H9 (cell line): ENCODE measurements at regions not wholly inside any gene's neighbourhood (a gene's known extent, or its start where the extent isn't known, plus 50 kb on each side); places are given as distances from the start of the nearest gene placed in this dataset.

Experiments used
- DNase-seq: peaks from one replicate; pipeline ENCODE4 v3.0.0-alpha.2; 2017
- H2AFZ ChIP-seq: one replicate; pipeline ENCODE4 v1.6.1; 2013; ENCODE audit warnings: mild to moderate bottlenecking, low read length, control low read depth, moderate library complexity
- H2AK5ac ChIP-seq: 2 replicates; pipeline ENCODE4 v1.6.1; 2013; ENCODE audit warnings: low read length, control low read depth, mixed read lengths; ENCODE audit not compliant: insufficient read length
- H2BK120ac ChIP-seq: one replicate; pipeline ENCODE4 v1.6.1; 2013; ENCODE audit warnings: low read depth, mild to moderate bottlenecking, low read length, control low read depth, inconsistent platforms; ENCODE audit not compliant: poor library complexity, severe bottlenecking
- H2BK12ac ChIP-seq: 2 replicates; pipeline ENCODE4 v1.6.1; 2013; ENCODE audit warnings: low read length, control low read depth, mixed read lengths, low read depth; ENCODE audit not compliant: insufficient read length
- H2BK15ac ChIP-seq: 2 replicates; pipeline ENCODE4 v1.6.1; 2013; ENCODE audit warnings: low read depth, low read length, control low read depth
- H2BK20ac ChIP-seq: one replicate; pipeline ENCODE4 v1.6.1; 2013; ENCODE audit warnings: low read depth, mild to moderate bottlenecking, low read length, control low read depth, inconsistent platforms; ENCODE audit not compliant: poor library complexity, severe bottlenecking
- H2BK5ac ChIP-seq: 2 replicates; pipeline ENCODE4 v1.6.1; 2013; ENCODE audit warnings: low read length, control low read depth, mixed read lengths; ENCODE audit not compliant: insufficient read length
- H3K14ac ChIP-seq: 2 replicates; pipeline ENCODE4 v1.6.1; 2013; ENCODE audit warnings: low read length, control low read depth; ENCODE audit not compliant: insufficient read depth
- H3K18ac ChIP-seq: 2 replicates; pipeline ENCODE4 v1.6.1; 2013; ENCODE audit warnings: low read depth, mild to moderate bottlenecking, mixed read lengths, low read length, control low read depth; ENCODE audit not compliant: insufficient read length
- H3K23ac ChIP-seq: 2 replicates; pipeline ENCODE4 v1.6.1; 2013; ENCODE audit warnings: low read length, control low read depth, mixed read lengths, low read depth; ENCODE audit not compliant: insufficient read length
- H3K23me2 ChIP-seq: 2 replicates; pipeline ENCODE4 v1.6.1; 2013; ENCODE audit warnings: low read depth, mild to moderate bottlenecking, mixed read lengths, low read length, control low read depth; ENCODE audit not compliant: insufficient read length, poor library complexity, severe bottlenecking
- H3K27ac ChIP-seq: 2 replicates; pipeline ENCODE4 v1.5.1; 2013; ENCODE audit warnings: low read length, control low read depth, mixed read lengths, low read depth; ENCODE audit not compliant: insufficient read length
- H3K27me3 ChIP-seq: 2 replicates; pipeline ENCODE4 v1.6.1; 2013; ENCODE audit warnings: low read length, control low read depth, inconsistent platforms; ENCODE audit not compliant: insufficient read depth
- H3K4ac ChIP-seq: 2 replicates; pipeline ENCODE4 v1.6.1; 2013; ENCODE audit warnings: low read depth, mild to moderate bottlenecking, control low read depth, inconsistent platforms, low read length, moderate library complexity
- H3K4me1 ChIP-seq: 2 replicates; pipeline ENCODE4 v1.6.1; 2013; ENCODE audit warnings: low read length, control low read depth, inconsistent platforms; ENCODE audit not compliant: insufficient read depth
- H3K4me2 ChIP-seq: 2 replicates; pipeline ENCODE4 v1.6.1; 2013; ENCODE audit warnings: low read length, control low read depth, mixed read lengths; ENCODE audit not compliant: insufficient read length, insufficient read depth
- H3K56ac ChIP-seq: 2 replicates; pipeline ENCODE4 v1.6.1; 2013; ENCODE audit warnings: low read depth, mild to moderate bottlenecking, mixed read lengths, low read length, control low read depth; ENCODE audit not compliant: insufficient read length
- H3K79me1 ChIP-seq: 2 replicates; pipeline ENCODE4 v1.6.1; 2013; ENCODE audit warnings: low read depth, mild to moderate bottlenecking, moderate library complexity, low read length, control low read depth, inconsistent platforms; ENCODE audit not compliant: insufficient read depth, poor library complexity, severe bottlenecking
- H3K79me2 ChIP-seq: 2 replicates; pipeline ENCODE4 v1.6.1; 2013; ENCODE audit warnings: low read length, control low read depth, inconsistent platforms; ENCODE audit not compliant: insufficient read depth
- H3K9ac ChIP-seq: 2 replicates; pipeline ENCODE4 v1.6.1; 2013; ENCODE audit warnings: low read length, control low read depth, mixed read lengths; ENCODE audit not compliant: insufficient read length; ENCODE audit errors: extremely low read depth
- H3K9me3 ChIP-seq: one replicate; pipeline ENCODE4 v1.6.1; 2013; ENCODE audit warnings: low read depth, low read length, inconsistent platforms; ENCODE audit not compliant: control insufficient read depth
- H3T11ph ChIP-seq: one replicate; pipeline ENCODE4 v1.6.1; 2013; ENCODE audit warnings: mild to moderate bottlenecking, low read length, control low read depth, inconsistent platforms
- H4K20me1 ChIP-seq: one replicate; pipeline ENCODE4 v1.6.1; 2013; ENCODE audit not compliant: control insufficient read depth, insufficient read length, insufficient read depth
- H4K5ac ChIP-seq: 2 replicates; pipeline ENCODE4 v1.6.1; 2013; ENCODE audit warnings: low read depth, mild to moderate bottlenecking, mixed read lengths, low read length, control low read depth; ENCODE audit not compliant: insufficient read length
- H4K8ac ChIP-seq: replicated peaks from 2 replicates; pipeline ENCODE4 v1.6.1; 2013; ENCODE audit warnings: low read length, control low read depth, mixed read lengths, low read depth; ENCODE audit not compliant: insufficient read length
- H4K91ac ChIP-seq: 2 replicates; pipeline ENCODE4 v1.6.1; 2013; ENCODE audit warnings: low read depth, mild to moderate bottlenecking, moderate library complexity, mixed read lengths, low read length, control low read depth; ENCODE audit not compliant: insufficient read length
- H3K27ac Mint-ChIP-seq, 3 experiments: 2 replicates in 2 of 3; 3 replicates in 1 of 3; pipeline ENCODE4 v1.8.0; 2020 to 2021; ENCODE audit warnings: mixed read lengths in 3 of 3, mild to moderate bottlenecking in 1 of 3, moderate library complexity in 1 of 3
- H3K27me3 Mint-ChIP-seq: 2 replicates; pipeline ENCODE4 v1.8.0; 2021; ENCODE audit warnings: low read depth, mild to moderate bottlenecking, moderate library complexity, mixed read lengths
- H3K36me3 Mint-ChIP-seq, 3 experiments: 2 replicates in 2 of 3; 3 replicates in 1 of 3; pipeline ENCODE4 v1.8.0; 2020 to 2021; ENCODE audit warnings: low read depth in 3 of 3, mixed read lengths in 3 of 3; ENCODE audit not compliant: insufficient read depth in 1 of 3
- H3K4me1 Mint-ChIP-seq, 2 experiments: 2 replicates each; pipeline ENCODE4 v1.8.0; 2020; ENCODE audit warnings: mixed read lengths in 2 of 2
- H3K4me3 Mint-ChIP-seq, 2 experiments: 2 replicates in 1 of 2; 3 replicates in 1 of 2; pipeline ENCODE4 v1.8.0; 2020 to 2021; ENCODE audit warnings: mild to moderate bottlenecking in 2 of 2, mixed read lengths in 2 of 2, moderate library complexity in 1 of 2
- H3K9me3 Mint-ChIP-seq, 2 experiments: 2 replicates in 1 of 2; 3 replicates in 1 of 2; pipeline ENCODE4 v1.8.0; 2020; ENCODE audit warnings: mild to moderate bottlenecking in 2 of 2, mixed read lengths in 2 of 2, moderate library complexity in 1 of 2
- CTCF ChIP-seq: fragments of 200-600 bp; sonication (generic); conservative IDR thresholded peaks from 3 replicates; pipeline ENCODE4 v1.8.0; 2021; ENCODE audit warnings: antibody characterized with exemption, mild to moderate bottlenecking
- WGBS: extraction: QIAGEN DNeasy Blood & Tissue Kit; methylation state at CpG from one replicate; pipeline ENCODE4 v1.1.7; 2013; ENCODE audit warnings: missing lambda C conversion rate, low lambda C conversion rate, mixed read lengths; ENCODE audit not compliant: insufficient read length; ENCODE audit errors: extremely low coverage; 5-methylcytosine and 5-hydroxymethylcytosine counted together

- H3K23me2 ChIP-seq = no peaks in the 10 kb centered on the region
- no CpG with 5 or more reads among the region's 5 CpGs for WGBS
- H4K5ac ChIP-seq = no peak overlapping the region
- H3T11ph ChIP-seq = no peak overlapping the region
- no peak overlapping the region for H2AK5ac ChIP-seq
- no peak overlapping the region for H3K27ac ChIP-seq
- no peaks in the 10 kb centered on the region for H3K79me1 ChIP-seq
- H3K14ac ChIP-seq = no peak overlapping the region
- no peaks in the 10 kb centered on the region for H3K9me3 Mint-ChIP-seq
- H3K4me1 ChIP-seq = no peaks in the 10 kb centered on the region
- H4K8ac ChIP-seq = no peak overlapping the region
- H3K18ac ChIP-seq = no peak overlapping the region
- no peaks in the 10 kb centered on the region for H3K36me3 Mint-ChIP-seq
- no peaks in the 10 kb centered on the region for H3K9me3 ChIP-seq
- H2AFZ ChIP-seq = no peak overlapping the region
- H3K27ac Mint-ChIP-seq = no peak overlapping the region
- H3K4ac ChIP-seq = no peak overlapping the region
- no peak overlapping the region for H2BK12ac ChIP-seq
- H2BK5ac ChIP-seq = no peak overlapping the region
- no peak for DNase-seq
- no peaks in the 10 kb centered on the region for H3K27me3 ChIP-seq
- H3K4me1 Mint-ChIP-seq = no peaks in the 10 kb centered on the region
- H2BK15ac ChIP-seq = no peak overlapping the region
- no peak overlapping the region for H3K56ac ChIP-seq
- H3K4me2 ChIP-seq = no peak overlapping the region
- no peak overlapping the region for H4K91ac ChIP-seq
- no peak overlapping the region for H3K23ac ChIP-seq
- H3K9ac ChIP-seq = no peak overlapping the region
- H2BK120ac ChIP-seq = no peak overlapping the region
- H2BK20ac ChIP-seq = no peak overlapping the region
- H3K4me3 Mint-ChIP-seq = no peak overlapping the region
- no peak for TF ChIP-seq CTCF
- H3K27me3 Mint-ChIP-seq = no peaks in the 10 kb centered on the region
- no peaks in the 10 kb centered on the region for H4K20me1 ChIP-seq
- H3K79me2 ChIP-seq = no peaks in the 10 kb centered on the region
These were observed 393.7 kb upstream of the INTU start for GRCh38 chr4:127238956-127239475.
